Testis (tissue), 2 donors: ENCODE measurements at regions not wholly inside any gene's neighbourhood (a gene's known extent, or its start where the extent isn't known, plus 50 kb on each side); places are given as distances from the start of the nearest gene placed in this dataset.

Source experiments
- CTCF ChIP-seq, 3 experiments: fragments of 450-650 bp in 2 of 3; fragments of 200-600 bp in 1 of 3; sonication (generic) in 1 of 3; IDR thresholded peaks; one replicate each; pipeline ENCODE4 v1.5.1; 2016 to 2019; ENCODE audit warnings: antibody characterized with exemption in 3 of 3, mild to moderate bottlenecking in 2 of 3, moderate library complexity in 1 of 3
- POLR2A ChIP-seq: fragments of 450-650 bp; IDR thresholded peaks from one replicate; pipeline ENCODE4 v1.6.1; 2017; ENCODE audit warnings: antibody characterized with exemption, mild to moderate bottlenecking, moderate library complexity

- TF ChIP-seq CTCF (IDR thresholded peaks at IDR 0.05) (no peak), POLR2A (no peak)
Observed at GRCh38 chr17:71558901-71559300, 561.9 kb upstream of the SOX9 start.
